GM21786 (cell line): ENCODE measurements at regions not wholly inside any gene's neighbourhood (a gene's known extent, or its start where the extent isn't known, plus 50 kb on each side); places are given as distances from the start of the nearest gene placed in this dataset.
"Not testable (repeated sequence)": the region's sequence is repeated elsewhere in the genome, so short reads cannot be mapped to it uniquely, and the experiment has no call there.

Source experiments
- ATAC-seq: cut with Tn5 transposase; IDR thresholded peaks from one replicate; pipeline ENCODE4 v1.9.1; 2021; ENCODE audit not compliant: unreplicated experiment

DNA sequence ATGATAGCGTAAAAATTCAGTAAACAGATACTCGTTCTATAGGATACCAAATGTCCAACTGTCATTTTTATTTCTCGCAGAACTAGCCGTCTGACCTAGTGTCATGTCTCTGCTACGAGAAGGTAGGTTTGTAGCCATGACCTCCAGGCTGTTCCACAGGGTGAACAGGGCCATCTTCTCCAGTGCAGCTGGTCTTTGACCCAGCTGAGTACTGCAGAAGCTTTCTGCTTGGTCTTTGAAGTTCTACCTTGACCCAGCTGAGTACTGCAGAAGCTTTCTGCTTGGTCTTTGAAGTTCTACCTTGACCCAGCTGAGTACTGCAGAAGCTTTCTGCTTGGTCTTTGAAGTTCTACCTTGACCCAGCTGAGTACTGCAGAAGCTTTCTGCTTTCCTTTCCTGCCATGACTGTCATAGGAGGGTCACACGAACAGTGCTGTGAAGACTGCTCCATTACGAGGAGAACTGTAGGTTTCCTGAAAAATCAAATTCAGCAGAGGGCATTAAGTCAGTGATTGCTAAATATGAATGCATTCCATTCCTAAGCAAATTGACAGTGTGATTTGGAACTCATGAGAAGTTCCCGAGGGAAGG, 532.8 kb upstream of the NRP1 start:
- not testable (repeated sequence) for ATAC-seq

DNA sequence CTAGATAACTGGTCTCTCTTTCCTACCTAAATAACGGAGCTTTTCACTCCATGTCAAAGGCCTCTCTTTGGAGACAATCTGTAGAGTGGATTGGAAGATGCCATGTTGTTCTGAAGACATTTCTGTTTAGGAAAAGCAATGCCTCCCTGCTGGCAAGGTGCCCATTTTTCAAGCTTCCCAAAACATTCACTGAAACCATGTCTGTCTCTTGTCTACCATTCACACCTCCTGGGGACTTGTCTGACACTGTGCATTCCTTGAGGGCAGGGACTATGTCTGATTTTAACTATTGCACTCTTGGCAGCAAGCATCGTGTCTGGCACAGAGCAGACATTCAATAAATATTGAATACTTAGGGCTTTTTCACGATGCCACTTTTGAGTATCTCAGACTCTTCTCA, 528.9 kb upstream of the NRP1 start:
- no peak for ATAC-seq

- ATAC-seq: no peak
Observed at GRCh38 chr10:33862536-33863105, 528.2 kb upstream of the NRP1 start.

DNA sequence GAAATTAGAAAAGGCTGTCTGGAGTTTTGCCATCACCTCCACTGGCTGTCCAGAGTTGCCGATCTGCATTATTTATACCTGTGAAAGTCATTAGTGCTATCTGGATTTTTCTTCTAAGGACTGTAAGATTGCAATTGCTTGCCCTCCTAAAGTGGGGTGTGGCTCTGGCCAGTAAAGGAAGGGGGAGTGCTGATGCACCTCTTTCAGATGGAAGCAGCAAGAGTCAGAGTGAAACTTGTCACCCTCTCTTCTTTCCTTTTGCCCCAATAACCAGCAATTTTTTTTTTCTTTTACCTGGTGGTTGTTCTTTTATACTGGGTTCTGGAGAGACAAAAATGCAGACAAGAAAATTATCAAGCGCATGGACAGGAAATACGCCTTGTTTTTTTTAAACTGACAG, 527.4 kb upstream of the NRP1 start:
- ATAC-seq: no peak

DNA sequence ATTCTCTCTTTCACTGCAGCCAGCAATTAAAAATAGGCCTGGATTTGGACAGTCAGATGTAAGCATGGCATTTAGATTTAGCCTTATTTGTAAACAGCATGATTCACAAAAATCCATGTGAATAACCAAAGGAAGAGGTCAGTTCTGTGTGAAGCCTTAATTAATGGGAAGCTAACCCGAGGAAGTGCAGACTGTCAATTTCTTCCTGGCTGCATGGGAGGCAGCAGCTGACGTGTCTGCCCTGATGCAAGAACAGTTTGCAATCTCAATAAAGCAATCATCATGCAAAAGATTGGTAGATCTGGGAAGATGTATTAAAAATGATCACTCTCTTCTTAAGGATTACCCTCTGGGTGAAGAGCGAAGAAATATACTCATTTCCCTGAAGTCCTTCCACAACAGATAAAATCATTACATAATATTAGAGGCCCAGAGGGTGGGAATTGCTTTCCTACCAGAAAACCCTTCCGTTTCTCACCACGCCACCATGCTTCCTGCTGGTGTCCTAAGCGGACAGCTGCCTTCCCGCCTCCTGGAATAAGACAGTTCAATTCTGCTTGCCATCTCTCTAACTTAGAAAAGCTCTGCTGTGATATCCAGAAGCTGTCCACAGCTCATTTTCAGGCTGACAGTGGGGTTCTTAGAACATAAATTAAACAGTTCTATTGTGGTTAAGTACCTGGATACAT, 526.7 kb upstream of the NRP1 start:
- no peak for ATAC-seq

- no peak for ATAC-seq
Observed at GRCh38 chr10:33860552-33860951, 526.1 kb upstream of the NRP1 start.

- no peak for ATAC-seq
Observed at GRCh38 chr10:33859319-33860022, 525.0 kb upstream of the NRP1 start.

DNA sequence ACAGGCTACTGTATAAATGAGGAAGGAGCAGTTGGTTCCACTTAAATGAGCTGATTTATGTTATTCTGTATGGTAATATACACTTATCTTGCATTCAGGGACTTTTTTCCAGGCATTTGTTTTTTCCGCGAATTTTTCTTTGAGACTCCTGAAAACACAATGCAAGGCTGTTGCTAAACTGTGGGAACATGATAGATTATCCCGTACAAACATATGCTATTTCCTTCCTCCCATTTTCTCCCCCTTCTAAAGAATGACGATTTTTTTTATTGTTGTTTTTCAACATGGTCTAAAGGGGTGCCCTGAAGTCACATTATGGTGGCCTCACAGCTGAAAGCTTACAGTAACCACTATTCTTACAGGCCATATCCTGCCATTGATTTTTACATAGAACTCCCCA, 523.9 kb upstream of the NRP1 start:
- ATAC-seq: no peak

DNA sequence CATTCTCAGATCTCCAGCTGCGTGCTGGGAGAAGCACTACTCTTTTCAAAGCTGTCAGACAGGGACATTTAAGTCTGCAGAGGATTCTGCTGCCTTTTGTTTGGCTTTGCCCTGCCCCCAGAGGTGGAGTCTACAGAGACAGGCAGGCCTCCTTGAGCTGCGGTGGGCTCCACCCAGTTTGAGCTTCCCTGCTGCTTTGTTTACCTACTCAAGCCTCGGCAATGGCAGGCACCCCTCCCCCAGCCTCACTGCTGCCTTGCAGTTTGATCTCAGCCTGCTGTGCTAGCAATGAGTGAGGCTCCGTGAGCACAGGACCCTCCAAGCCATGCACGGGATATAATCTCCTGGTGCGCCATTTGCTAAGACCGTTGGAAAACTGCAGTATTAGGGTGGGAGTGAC, 518.8 kb upstream of the NRP1 start:
- not testable (repeated sequence) for ATAC-seq

- ATAC-seq: no peak
Observed at GRCh38 chr10:33843379-33843778, 508.9 kb upstream of the NRP1 start.

DNA sequence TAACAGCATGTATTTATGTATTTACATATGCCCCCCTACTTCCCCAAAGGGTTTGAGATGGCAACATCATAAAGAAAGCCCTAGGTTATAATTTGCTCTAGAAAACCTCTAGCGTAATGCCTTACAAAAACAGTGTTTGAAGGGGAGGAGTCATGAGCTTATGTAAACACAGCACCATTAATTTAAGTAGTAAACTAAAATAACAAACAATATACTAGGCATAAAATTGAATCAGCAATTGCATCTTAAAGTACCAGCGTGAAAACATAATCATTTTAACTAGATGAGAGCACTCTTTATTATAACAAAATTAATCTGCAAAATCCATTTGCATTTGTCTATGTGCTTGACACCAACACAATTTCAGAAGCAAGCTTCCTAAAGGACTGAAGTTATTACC, 507.2 kb upstream of the NRP1 start:
- ATAC-seq: no peak

DNA sequence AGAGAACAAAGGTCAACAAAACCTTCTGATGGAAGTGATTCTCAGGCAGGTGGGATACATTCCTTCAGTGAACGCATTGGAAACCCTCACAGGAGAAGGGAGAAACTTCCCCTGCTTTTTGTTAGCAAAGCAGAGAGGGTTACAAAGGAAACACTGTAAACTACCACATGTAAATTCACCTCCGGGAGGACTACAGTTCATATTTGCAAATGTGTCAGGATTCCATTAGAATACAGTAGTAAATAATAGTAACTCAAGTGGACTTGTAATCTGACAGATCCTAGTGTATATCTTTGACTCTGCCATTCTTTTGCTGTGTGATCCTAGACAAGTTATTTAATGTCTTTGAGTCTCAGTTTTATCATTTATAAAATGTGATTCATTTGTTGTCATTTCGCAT, 504.3 kb upstream of the NRP1 start:
- no peak for ATAC-seq

GRCh38 chr10:33837736-33838135, 503.3 kb upstream of the NRP1 start:
- no peak for ATAC-seq

- no peak for ATAC-seq
Observed at GRCh38 chr10:33835556-33835955, 501.1 kb upstream of the NRP1 start.

DNA sequence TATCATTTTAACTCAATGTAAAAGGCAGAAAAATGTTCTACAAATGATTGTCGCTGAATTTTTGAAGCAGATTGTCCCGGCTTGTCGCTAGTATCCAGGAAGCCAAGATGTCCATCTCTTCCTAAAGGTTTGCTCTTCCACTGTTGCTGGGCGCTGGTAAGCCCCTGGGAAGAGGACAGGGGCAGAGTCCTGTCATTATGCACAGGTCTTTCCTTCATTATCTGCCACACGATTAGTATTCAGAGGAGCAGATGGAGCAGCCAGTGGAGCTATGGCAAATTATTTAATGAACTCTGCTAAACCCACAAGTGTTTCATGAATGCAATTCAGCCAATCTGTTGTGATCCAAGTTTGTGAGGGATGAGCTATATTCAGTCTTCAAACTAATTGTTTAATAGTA, 499.1 kb upstream of the NRP1 start:
- ATAC-seq: no peak

DNA sequence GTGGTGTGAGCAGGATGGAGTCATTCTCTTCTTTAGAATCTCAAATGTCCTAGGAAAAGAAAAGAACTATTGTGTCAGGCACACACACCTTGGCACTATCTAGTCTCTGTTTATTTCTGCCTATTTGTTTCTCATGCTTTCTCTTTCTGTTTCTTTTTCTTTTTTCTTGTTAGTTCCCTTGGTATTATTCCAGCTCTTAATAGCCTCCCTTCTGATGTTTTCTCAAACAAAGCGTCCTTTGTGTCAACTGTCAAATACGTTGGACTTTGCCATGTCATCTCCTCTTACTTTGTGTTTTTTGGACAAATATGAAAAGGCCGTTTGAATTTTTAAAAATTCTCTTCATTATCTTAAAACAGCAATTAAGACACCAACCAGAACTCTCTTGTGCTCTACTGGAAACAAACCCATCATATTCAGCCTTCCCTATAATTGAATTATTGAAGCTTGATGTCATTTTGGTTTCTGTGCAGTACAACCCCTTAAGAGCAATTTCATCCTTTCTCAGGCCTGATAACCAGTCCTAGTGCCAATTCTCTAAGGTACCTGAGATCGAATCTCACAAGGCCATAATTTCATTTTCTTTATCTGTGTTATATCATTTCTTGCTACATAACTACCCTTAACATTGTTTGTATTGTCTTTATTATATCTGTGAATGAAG, 497.8 kb upstream of the NRP1 start:
- ATAC-seq: no peak

- no peak for ATAC-seq
Observed at GRCh38 chr10:33831591-33831990, 497.1 kb upstream of the NRP1 start.

DNA sequence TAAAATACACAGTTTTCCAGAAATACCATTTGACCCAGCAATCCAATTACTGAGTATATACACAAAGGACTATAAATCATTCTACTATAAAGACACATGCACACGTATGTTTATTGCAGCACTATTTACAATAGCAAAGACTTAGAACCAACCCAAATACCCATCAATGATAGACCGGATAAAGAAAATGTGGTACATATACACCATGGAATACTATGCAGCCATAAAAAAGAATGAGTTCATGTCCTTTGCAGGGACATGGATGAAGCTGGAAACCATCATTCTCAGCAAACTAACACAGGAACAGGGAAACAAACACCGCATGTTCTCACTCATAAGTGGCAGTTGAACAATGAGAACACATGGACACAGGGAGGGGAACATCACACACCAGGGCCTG, 495.4 kb upstream of the NRP1 start:
- ATAC-seq: not testable (repeated sequence)

- ATAC-seq: no peak
Observed at GRCh38 chr10:33828592-33828991, 494.1 kb upstream of the NRP1 start.

DNA sequence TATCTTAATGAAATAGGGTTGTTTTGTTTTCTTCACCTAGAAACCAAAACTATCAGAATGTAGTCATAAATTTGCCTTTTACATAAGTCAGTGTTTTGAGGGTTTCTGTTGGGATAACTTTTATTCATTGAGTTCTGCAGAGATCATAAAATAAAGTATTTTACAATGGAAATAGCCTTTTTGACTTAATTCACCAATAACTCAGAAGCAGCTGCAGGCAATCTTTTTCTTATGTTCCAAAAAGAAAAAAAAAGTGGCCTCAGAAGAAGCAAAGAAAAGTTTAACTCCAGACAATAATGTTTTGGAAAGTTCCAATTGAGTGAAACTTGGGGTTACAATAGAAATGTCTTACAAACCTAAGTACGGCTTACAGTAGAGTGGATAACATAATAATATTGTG, 491.7 kb upstream of the NRP1 start:
- ATAC-seq: no peak

DNA sequence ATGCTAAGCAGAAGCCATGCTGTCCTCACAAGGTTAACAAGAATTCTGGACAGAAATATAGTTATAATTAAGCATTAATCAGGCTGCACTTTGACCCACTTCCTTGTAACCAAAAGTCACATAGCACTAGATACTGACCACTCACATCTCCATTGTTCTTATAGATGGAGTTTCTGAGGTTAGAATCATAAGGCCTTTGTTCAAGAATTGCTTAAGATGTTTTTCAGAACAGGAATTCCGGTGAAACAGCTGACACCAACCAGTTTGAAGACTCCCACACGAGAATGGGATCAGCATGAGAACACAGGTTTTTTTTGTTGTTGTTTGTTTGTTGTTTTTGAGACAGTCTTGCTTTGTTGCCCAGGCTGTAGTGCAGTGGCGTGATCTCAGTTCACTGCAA, 488.3 kb upstream of the NRP1 start:
- ATAC-seq: no peak

DNA sequence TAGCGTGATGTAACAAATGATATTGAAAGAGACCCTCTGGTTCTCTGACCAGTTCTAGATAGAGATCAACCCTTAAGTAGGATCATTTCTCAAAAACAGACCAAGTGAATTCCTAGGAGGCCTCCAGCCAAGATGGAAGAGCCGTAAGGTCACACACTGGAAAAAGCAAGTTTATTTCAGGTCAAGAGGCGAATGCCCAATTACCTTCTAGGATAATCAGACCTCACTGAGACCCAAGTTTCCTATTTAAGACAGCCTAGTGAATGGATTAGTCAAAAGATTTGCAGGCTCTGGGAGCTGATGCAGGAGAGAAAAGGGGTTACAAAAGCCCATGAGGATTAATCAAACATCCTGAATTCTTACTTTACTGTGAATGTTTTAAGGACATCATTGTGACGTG, 486.1 kb upstream of the NRP1 start:
- ATAC-seq: no peak
